Parathyroid adenoma (tissue), 2 donors: ENCODE measurements at regions not wholly inside any gene's neighbourhood (a gene's known extent, or its start where the extent isn't known, plus 50 kb on each side); places are given as distances from the start of the nearest gene placed in this dataset.

Source experiments
- H2AFZ ChIP-seq: fragments of 300-600 bp; sonication (generic); one replicate; pipeline ENCODE4 v1.7.0; 2017; ENCODE audit warnings: antibody characterized with exemption, mild to moderate bottlenecking
- H3K27ac ChIP-seq: fragments of 300-600 bp; sonication (generic); one replicate; pipeline ENCODE4 v1.7.0; 2017
- H3K27me3 ChIP-seq: fragments of 300-600 bp; sonication (generic); one replicate; pipeline ENCODE4 v1.7.0; 2017; ENCODE audit warnings: low read length; ENCODE audit not compliant: control insufficient read depth, insufficient read depth
- H3K36me3 ChIP-seq: fragments of 300-600 bp; sonication (generic); one replicate; pipeline ENCODE4 v1.7.0; 2017; ENCODE audit warnings: low read length; ENCODE audit not compliant: control insufficient read depth, insufficient read depth
- H3K4me1 ChIP-seq: fragments of 300-600 bp; sonication (generic); one replicate; pipeline ENCODE4 v1.7.0; 2017; ENCODE audit warnings: control low read depth
- H3K4me2 ChIP-seq: fragments of 300-600 bp; sonication (generic); one replicate; pipeline ENCODE4 v1.7.0; 2017; ENCODE audit warnings: low read length
- H3K4me3 ChIP-seq: fragments of 300-600 bp; sonication (generic); one replicate; pipeline ENCODE4 v1.7.0; 2017; ENCODE audit warnings: low read depth, low read length
- H3K79me2 ChIP-seq: fragments of 300-600 bp; sonication (generic); one replicate; pipeline ENCODE4 v1.7.0; 2017; ENCODE audit warnings: control low read depth
- H3K9ac ChIP-seq: fragments of 300-600 bp; sonication (generic); one replicate; pipeline ENCODE4 v1.7.0; 2017; ENCODE audit warnings: mild to moderate bottlenecking
- H3K9me3 ChIP-seq: fragments of 300-600 bp; sonication (generic); one replicate; pipeline ENCODE4 v1.7.0; 2017; ENCODE audit warnings: low read length; ENCODE audit not compliant: control insufficient read depth
- CTCF ChIP-seq: fragments of 300-600 bp; sonication (generic); IDR thresholded peaks from one replicate; pipeline ENCODE4 v1.7.0; 2017; ENCODE audit warnings: antibody characterized with exemption, mild to moderate bottlenecking
- donor health status: primary hyperparathyroidism.

DNA sequence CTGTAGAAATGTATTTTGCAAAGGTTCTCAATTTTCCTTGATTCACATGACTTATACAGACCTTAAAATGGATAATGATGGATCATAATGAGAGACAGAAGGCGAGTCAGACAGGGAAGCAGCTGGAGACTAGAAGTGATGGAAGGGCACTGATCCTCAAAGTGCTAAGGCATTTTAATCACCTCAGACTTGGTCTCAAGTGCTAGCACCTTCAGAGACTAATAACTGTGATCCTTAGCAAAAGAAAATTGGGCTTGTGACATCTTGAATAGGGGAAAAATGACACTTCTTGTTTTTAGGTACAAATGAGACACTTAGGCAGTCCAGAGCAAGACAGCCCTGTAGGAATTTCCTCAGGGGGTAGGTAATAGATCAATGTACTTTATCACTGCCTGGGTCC is 1011.7 kb downstream of the SQOR start:
- H3K27me3 ChIP-seq: no peaks in the 10 kb centered on the region
- no peaks in the 10 kb centered on the region for H3K4me1 ChIP-seq
- H3K9ac ChIP-seq: no peak overlapping the region
- H3K4me3 ChIP-seq: no peak overlapping the region
- H3K9me3 ChIP-seq: no peaks in the 10 kb centered on the region
- H3K4me2 ChIP-seq: no peak overlapping the region
- H2AFZ ChIP-seq: no peak overlapping the region
- H3K36me3 ChIP-seq: no peaks in the 10 kb centered on the region
- TF ChIP-seq CTCF: no peak
- H3K79me2 ChIP-seq: no peaks in the 10 kb centered on the region
- H3K27ac ChIP-seq: no peak overlapping the region

GRCh38 chr15:46647046-46647445 is 1012.2 kb downstream of the SQOR start:
- H3K27me3 ChIP-seq: no peaks in the 10 kb centered on the region
- H3K79me2 ChIP-seq: no peaks in the 10 kb centered on the region
- no peaks in the 10 kb centered on the region for H3K9me3 ChIP-seq
- no peak overlapping the region for H3K27ac ChIP-seq
- no peak overlapping the region for H3K4me3 ChIP-seq
- TF ChIP-seq CTCF: no peak
- H3K36me3 ChIP-seq: no peaks in the 10 kb centered on the region
- H3K4me1 ChIP-seq: no peaks in the 10 kb centered on the region
- no peak overlapping the region for H2AFZ ChIP-seq
- H3K4me2 ChIP-seq: no peak overlapping the region
- no peak overlapping the region for H3K9ac ChIP-seq

GRCh38 chr15:46652266-46652665 is 1017.4 kb downstream of the SQOR start:
- H3K9me3 ChIP-seq: no peaks in the 10 kb centered on the region
- no peaks in the 10 kb centered on the region for H3K36me3 ChIP-seq
- H3K4me1 ChIP-seq: no peaks in the 10 kb centered on the region
- H3K9ac ChIP-seq: no peak overlapping the region
- no peak for TF ChIP-seq CTCF
- H2AFZ ChIP-seq: no peak overlapping the region
- H3K79me2 ChIP-seq: no peaks in the 10 kb centered on the region
- no peak overlapping the region for H3K4me3 ChIP-seq
- no peak overlapping the region for H3K27ac ChIP-seq
- H3K4me2 ChIP-seq: no peak overlapping the region
- H3K27me3 ChIP-seq: no peaks in the 10 kb centered on the region

GRCh38 chr15:46654993-46655392 is 1020.2 kb downstream of the SQOR start:
- no peaks in the 10 kb centered on the region for H3K27me3 ChIP-seq
- H3K27ac ChIP-seq: no peak overlapping the region
- no peak for TF ChIP-seq CTCF
- H3K36me3 ChIP-seq: no peaks in the 10 kb centered on the region
- no peak overlapping the region for H3K9ac ChIP-seq
- H3K79me2 ChIP-seq: no peaks in the 10 kb centered on the region
- H3K9me3 ChIP-seq: no peaks in the 10 kb centered on the region
- no peaks in the 10 kb centered on the region for H3K4me1 ChIP-seq
- no peak overlapping the region for H3K4me3 ChIP-seq
- H2AFZ ChIP-seq: no peak overlapping the region
- H3K4me2 ChIP-seq: no peak overlapping the region

- Histone ChIP-seq H3K4me3 (no peak overlapping the region), H3K27me3 (no peaks in the 10 kb centered on the region), H3K79me2 (no peaks in the 10 kb centered on the region), H3K27ac (no peak overlapping the region), H3K4me2 (no peak overlapping the region), H3K9ac (no peak overlapping the region), H3K9me3 (no peaks in the 10 kb centered on the region), H2AFZ (no peak overlapping the region), H3K36me3 (no peaks in the 10 kb centered on the region), H3K4me1 (no peaks in the 10 kb centered on the region)
- TF ChIP-seq CTCF: no peak
Measured at GRCh38 chr15:46660096-46660842, 1025.4 kb downstream of the SQOR start.
